ENCODE measurements at regions not wholly inside any gene's neighbourhood (a gene's known extent, or its start where the extent isn't known, plus 50 kb on each side); places are given as distances from the start of the nearest gene placed in this dataset.
"Not testable (repeated sequence)": the region's sequence is repeated elsewhere in the genome, so short reads cannot be mapped to it uniquely, and the experiment has no call there.

GRCh38 chr1:5726586-5727184, 265.5 kb downstream of the NPHP4 start:
- H3K9ac ChIP-seq (ENCODE audit: low read length); H3K4me1 ChIP-seq (ENCODE audit: control insufficient read depth, low read depth, low read length); H3K4me3 ChIP-seq (ENCODE audit: low read length); H3K27me3 ChIP-seq (ENCODE audit: control insufficient read depth, insufficient read depth, low read length); H3K27ac ChIP-seq (ENCODE audit: low read length); H3K36me3 ChIP-seq (ENCODE audit: control insufficient read depth, low read depth, low read length); H3K9me3 ChIP-seq (ENCODE audit: control insufficient read depth, low read depth, low read length): not testable (repeated sequence)

GRCh38 chr1:5725855-5726585, 266.2 kb downstream of the NPHP4 start:
- Histone ChIP-seq H3K9me3 (ENCODE audit: control insufficient read depth, low read depth, low read length) (no peaks in the 10 kb centered on the region), H3K27me3 (ENCODE audit: control insufficient read depth, insufficient read depth, low read length) (no peaks in the 10 kb centered on the region), H3K4me1 (ENCODE audit: control insufficient read depth, low read depth, low read length) (peaks cover 5% of the 10 kb centered on the region), H3K36me3 (ENCODE audit: control insufficient read depth, low read depth, low read length) (no peaks in the 10 kb centered on the region), H3K9ac (ENCODE audit: low read length) (no peak overlapping the region), H3K4me3 (ENCODE audit: low read length) (no peak overlapping the region), H3K27ac (ENCODE audit: low read length) (no peak overlapping the region)

GRCh38 chr1:5725406-5725805, 266.8 kb downstream of the NPHP4 start:
- no peaks in the 10 kb centered on the region for H3K9me3 ChIP-seq (ENCODE audit: control insufficient read depth, low read depth, low read length)
- peaks cover 5% of the 10 kb centered on the region for H3K4me1 ChIP-seq (ENCODE audit: control insufficient read depth, low read depth, low read length)
- H3K36me3 ChIP-seq (ENCODE audit: control insufficient read depth, low read depth, low read length), result no peaks in the 10 kb centered on the region
- H3K27me3 ChIP-seq (ENCODE audit: control insufficient read depth, insufficient read depth, low read length), result no peaks in the 10 kb centered on the region
- H3K27ac ChIP-seq (ENCODE audit: low read length), result no peak overlapping the region
- H3K9ac ChIP-seq (ENCODE audit: low read length), result no peak overlapping the region
- no peak overlapping the region for H3K4me3 ChIP-seq (ENCODE audit: low read length)

- Histone ChIP-seq H3K9me3 (ENCODE audit: control insufficient read depth, low read depth, low read length) (no peaks in the 10 kb centered on the region), H3K4me3 (ENCODE audit: low read length) (no peak overlapping the region), H3K36me3 (ENCODE audit: control insufficient read depth, low read depth, low read length) (no peaks in the 10 kb centered on the region), H3K27ac (ENCODE audit: low read length) (no peak overlapping the region), H3K4me1 (ENCODE audit: control insufficient read depth, low read depth, low read length) (peaks cover 5% of the 10 kb centered on the region), H3K27me3 (ENCODE audit: control insufficient read depth, insufficient read depth, low read length) (no peaks in the 10 kb centered on the region), H3K9ac (ENCODE audit: low read length) (no peak overlapping the region)
These were observed 267.4 kb downstream of the NPHP4 start for GRCh38 chr1:5724847-5725246.

DNA sequence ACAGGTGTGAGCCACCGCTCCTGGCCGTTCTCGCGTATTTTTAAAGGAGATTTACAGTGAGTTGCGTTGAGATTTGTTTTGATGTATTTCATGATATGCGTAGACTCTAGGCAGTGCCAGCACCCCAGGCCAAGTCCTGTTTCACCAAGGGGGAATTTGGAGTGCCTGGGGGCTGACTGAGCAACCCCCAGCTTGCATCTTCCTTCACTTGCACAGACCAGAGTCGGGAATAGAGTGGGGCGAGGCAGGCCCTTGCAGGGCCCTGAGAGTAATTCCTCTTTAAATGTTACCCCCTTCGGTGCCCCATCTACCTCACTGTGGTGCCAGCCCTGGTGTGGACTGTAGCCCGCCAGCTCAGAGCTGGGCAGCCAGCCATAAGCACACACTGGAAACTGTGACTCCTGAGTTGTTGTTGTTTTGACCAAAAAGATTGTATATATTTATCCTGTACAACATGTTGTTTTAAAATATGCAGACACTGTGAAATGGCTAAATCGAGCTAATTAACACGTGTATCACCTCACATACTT, 269.5 kb downstream of the NPHP4 start:
- Histone ChIP-seq H3K4me1 (ENCODE audit: control insufficient read depth, low read depth, low read length) (peaks cover 11% of the 10 kb centered on the region), H3K4me3 (ENCODE audit: low read length) (no peak overlapping the region), H3K9ac (ENCODE audit: low read length) (no peak overlapping the region), H3K36me3 (ENCODE audit: control insufficient read depth, low read depth, low read length) (no peaks in the 10 kb centered on the region), H3K27me3 (ENCODE audit: control insufficient read depth, insufficient read depth, low read length) (no peaks in the 10 kb centered on the region), H3K27ac (ENCODE audit: low read length) (no peak overlapping the region), H3K9me3 (ENCODE audit: control insufficient read depth, low read depth, low read length) (no peaks in the 10 kb centered on the region)

DNA sequence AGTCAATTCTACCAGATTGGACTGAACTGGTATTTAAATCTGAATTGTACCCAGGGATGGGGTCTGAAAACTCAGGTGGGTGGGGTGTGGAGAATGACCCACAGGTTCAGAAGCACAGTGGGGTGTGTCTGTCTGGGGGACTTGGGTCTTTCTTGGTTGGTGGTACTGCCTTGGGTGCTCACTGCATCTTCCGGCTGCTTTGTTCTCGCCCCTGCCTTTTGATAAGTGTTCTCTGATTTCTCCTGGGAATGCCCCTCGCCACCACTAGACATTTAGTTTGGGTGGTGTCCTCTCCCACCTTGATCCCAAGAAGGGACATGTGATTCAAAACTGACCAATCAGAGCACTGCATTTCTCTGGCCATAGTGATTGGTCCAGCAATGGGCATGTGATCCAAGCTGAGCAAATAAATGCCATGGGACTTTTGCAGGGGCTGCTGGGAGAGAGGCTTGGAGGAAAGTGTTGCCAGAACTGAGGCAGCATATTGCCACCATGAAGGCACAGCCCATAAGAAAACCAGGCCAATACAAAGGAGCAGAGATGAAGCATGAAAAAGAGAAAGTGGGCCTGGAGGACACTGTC, 270.5 kb downstream of the NPHP4 start:
- Histone ChIP-seq H3K27me3 (ENCODE audit: control insufficient read depth, insufficient read depth, low read length) (no peaks in the 10 kb centered on the region), H3K4me3 (ENCODE audit: low read length) (no peak overlapping the region), H3K4me1 (ENCODE audit: control insufficient read depth, low read depth, low read length) (peaks cover 15% of the 10 kb centered on the region), H3K36me3 (ENCODE audit: control insufficient read depth, low read depth, low read length) (no peaks in the 10 kb centered on the region), H3K9me3 (ENCODE audit: control insufficient read depth, low read depth, low read length) (no peaks in the 10 kb centered on the region), H3K27ac (ENCODE audit: low read length) (no peak overlapping the region), H3K9ac (ENCODE audit: low read length) (no peak overlapping the region)

DNA sequence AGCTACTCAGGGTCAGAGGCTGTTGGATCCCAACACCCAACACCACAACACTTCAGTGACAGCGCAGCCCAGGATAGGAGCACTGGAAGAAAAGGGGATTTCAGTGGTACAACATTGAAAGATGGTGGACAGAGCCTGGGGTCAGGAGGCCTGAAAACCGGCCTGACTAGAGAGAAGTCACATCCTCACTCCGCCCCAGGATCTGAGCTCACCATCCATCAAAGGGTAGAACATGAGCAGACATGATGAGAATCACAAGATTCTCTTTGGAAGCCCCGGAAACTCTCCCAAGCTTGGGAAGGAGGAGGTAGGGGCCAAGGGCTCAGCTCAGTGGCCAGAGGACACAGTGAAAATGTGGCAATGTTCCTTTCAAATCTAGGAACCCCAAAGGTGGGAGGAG, 271.3 kb downstream of the NPHP4 start:
- Histone ChIP-seq H3K27ac (ENCODE audit: low read length) (no peak overlapping the region), H3K4me3 (ENCODE audit: low read length) (no peak overlapping the region), H3K36me3 (ENCODE audit: control insufficient read depth, low read depth, low read length) (no peaks in the 10 kb centered on the region), H3K27me3 (ENCODE audit: control insufficient read depth, insufficient read depth, low read length) (no peaks in the 10 kb centered on the region), H3K9ac (ENCODE audit: low read length) (no peak overlapping the region), H3K9me3 (ENCODE audit: control insufficient read depth, low read depth, low read length) (no peaks in the 10 kb centered on the region), H3K4me1 (ENCODE audit: control insufficient read depth, low read depth, low read length) (peaks cover 19% of the 10 kb centered on the region)

- Histone ChIP-seq H3K27me3 (ENCODE audit: control insufficient read depth, insufficient read depth, low read length) (no peaks in the 10 kb centered on the region), H3K36me3 (ENCODE audit: control insufficient read depth, low read depth, low read length) (no peaks in the 10 kb centered on the region)
These were observed 271.7 kb downstream of the NPHP4 start for GRCh38 chr1:5720484-5720883.

DNA sequence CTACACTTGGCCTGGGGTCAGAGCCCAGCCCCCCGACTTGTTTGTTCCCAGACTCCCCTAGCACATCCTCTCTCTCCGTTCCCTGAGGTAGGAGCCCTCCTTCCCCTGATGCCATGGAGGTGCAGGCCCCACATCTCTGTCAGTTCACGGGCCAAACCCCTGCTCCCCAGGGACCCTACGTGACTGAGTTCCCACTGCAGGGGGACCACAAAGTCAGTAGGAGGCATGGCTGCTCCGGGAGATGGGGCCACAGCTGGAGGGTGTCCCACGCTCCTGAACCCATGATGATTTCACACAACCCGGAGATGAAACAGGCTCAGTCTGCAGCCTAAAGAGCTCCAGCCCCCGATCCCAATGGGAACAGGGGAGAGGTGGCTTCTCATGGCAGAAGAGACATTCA, 272.2 kb downstream of the NPHP4 start:
- Histone ChIP-seq H3K27me3 (ENCODE audit: control insufficient read depth, insufficient read depth, low read length) (no peaks in the 10 kb centered on the region), H3K27ac (ENCODE audit: low read length) (no peak overlapping the region), H3K4me3 (ENCODE audit: low read length) (no peak overlapping the region), H3K9me3 (ENCODE audit: control insufficient read depth, low read depth, low read length) (no peaks in the 10 kb centered on the region), H3K4me1 (ENCODE audit: control insufficient read depth, low read depth, low read length) (peaks cover 19% of the 10 kb centered on the region), H3K9ac (ENCODE audit: low read length) (no peak overlapping the region), H3K36me3 (ENCODE audit: control insufficient read depth, low read depth, low read length) (no peaks in the 10 kb centered on the region)

More at GRCh38 chr1:5720484-5720883, 271.7 kb downstream of the NPHP4 start:
- H3K9ac ChIP-seq (ENCODE audit: low read length), result no peak overlapping the region
- H3K4me3 ChIP-seq (ENCODE audit: low read length), result no peak overlapping the region
- no peaks in the 10 kb centered on the region for H3K9me3 ChIP-seq (ENCODE audit: control insufficient read depth, low read depth, low read length)
- H3K4me1 ChIP-seq (ENCODE audit: control insufficient read depth, low read depth, low read length), result peaks cover 19% of the 10 kb centered on the region
- H3K27ac ChIP-seq (ENCODE audit: low read length), result no peak overlapping the region

DNA sequence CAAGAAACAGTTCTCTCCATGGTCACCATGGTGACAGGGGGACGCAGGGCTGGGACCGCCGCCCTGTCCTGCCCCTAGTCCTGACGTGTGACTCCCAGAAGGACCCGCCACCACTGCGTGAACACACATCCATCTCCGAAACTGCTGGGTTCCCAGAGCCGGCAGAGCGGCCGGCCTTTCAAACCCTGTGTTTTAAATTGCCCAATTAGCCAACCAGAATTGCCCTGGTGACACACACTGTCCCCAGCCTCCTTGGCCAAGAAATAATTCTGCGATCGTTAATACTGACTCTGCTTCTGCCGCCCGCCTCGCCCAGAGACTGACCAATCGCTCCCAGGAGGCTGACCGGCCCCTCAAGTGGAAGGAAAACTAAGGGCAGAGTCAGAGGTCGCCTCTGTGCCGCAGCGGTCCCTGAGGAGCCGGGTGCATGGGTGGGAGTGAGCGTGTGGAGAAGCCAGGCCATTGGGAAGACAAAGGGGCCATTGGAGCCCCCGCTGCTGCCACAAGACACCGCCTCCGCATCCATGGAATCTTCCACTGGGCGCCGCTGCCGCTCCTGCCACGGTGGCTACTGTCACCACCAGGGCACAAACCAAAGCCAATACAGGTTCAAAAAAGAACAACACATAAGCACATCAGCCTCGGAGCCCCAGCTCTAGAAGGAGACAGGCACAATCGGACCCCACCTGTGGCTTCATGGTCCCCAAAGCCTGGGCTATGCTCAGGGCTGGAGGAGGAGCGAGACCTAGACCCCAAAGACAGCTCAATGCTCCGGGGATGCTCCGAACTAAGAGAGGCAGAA, 273.2 kb downstream of the NPHP4 start:
- Histone ChIP-seq H3K27ac (ENCODE audit: low read length) (no peak overlapping the region), H3K4me3 (ENCODE audit: low read length) (no peak overlapping the region), H3K27me3 (ENCODE audit: control insufficient read depth, insufficient read depth, low read length) (no peaks in the 10 kb centered on the region), H3K9ac (ENCODE audit: low read length) (no peak overlapping the region), H3K36me3 (ENCODE audit: control insufficient read depth, low read depth, low read length) (no peaks in the 10 kb centered on the region), H3K9me3 (ENCODE audit: control insufficient read depth, low read depth, low read length) (no peaks in the 10 kb centered on the region), H3K4me1 (ENCODE audit: control insufficient read depth, low read depth, low read length) (peaks cover 19% of the 10 kb centered on the region)

DNA sequence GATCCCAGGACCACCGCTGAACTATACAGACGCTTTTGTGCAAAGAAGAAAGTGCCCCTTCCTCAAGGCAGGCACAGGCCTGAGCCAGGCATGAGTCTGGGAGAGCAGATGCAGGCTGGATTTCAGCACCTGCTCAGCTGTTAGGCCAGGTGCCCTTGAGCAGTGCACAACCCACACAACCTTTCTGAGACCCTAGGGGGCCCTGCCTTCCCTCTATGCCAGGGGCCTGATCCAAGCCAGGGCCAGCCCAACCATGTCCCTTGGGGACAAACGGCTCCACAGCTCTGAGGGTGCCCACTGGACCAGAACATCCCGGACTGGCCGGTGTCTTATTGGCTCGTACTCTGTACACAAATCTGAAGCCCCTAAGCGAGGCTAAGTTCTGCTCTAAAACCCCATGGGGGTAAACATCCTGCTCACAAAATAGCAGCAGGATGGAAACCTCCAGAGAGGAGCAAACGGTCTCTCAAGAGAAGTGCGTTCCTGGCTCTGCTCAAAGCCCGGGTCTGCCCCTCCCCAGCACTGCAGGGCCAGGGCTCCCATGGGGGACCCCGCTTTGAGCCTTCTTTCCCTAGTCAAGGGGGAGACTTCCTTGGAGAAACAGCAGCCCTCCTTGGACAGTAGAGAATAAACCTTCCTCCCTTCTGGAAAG, 275.1 kb downstream of the NPHP4 start:
- H3K36me3 ChIP-seq (ENCODE audit: control insufficient read depth, low read depth, low read length), result no peaks in the 10 kb centered on the region
- no peak overlapping the region for H3K27ac ChIP-seq (ENCODE audit: low read length)
- H3K4me3 ChIP-seq (ENCODE audit: low read length), result no peak overlapping the region
- no peaks in the 10 kb centered on the region for H3K9me3 ChIP-seq (ENCODE audit: control insufficient read depth, low read depth, low read length)
- H3K9ac ChIP-seq (ENCODE audit: low read length), result no peak overlapping the region
- H3K4me1 ChIP-seq (ENCODE audit: control insufficient read depth, low read depth, low read length), result peaks cover 19% of the 10 kb centered on the region
- H3K27me3 ChIP-seq (ENCODE audit: control insufficient read depth, insufficient read depth, low read length), result no peaks in the 10 kb centered on the region
